ENCODE measurements at regions not wholly inside any gene's neighbourhood (a gene's known extent, or its start where the extent isn't known, plus 50 kb on each side); places are given as distances from the start of the nearest gene placed in this dataset.

- Histone ChIP-seq H3K4me3 (no peak overlapping the region), H4K20me1 (ENCODE audit: insufficient read depth, poor library complexity, severe bottlenecking) (no peaks in the 10 kb centered on the region), H3K79me2 (no peaks in the 10 kb centered on the region), H3K9me2 (replicated peaks; ENCODE audit: insufficient read depth) (no peaks in the 10 kb centered on the region), H3K9me3 (ENCODE audit: low read depth) (no peaks in the 10 kb centered on the region), H3K36me3 (replicated peaks; ENCODE audit: insufficient read depth, low read depth) (no peaks in the 10 kb centered on the region), H3K27ac (no peak overlapping the region), H3K4me1 (ENCODE audit: insufficient read depth) (peaks cover 4% of the 10 kb centered on the region), H2AFZ (no peak overlapping the region), H3K4me2 (no peak overlapping the region), H3K27me3 (no peaks in the 10 kb centered on the region)
- DNase-seq (ENCODE audit: low spot score) = no peak
- 63% methylated on average over 2 of the region's 2 CpGs for WGBS (ENCODE audit: low lambda C conversion rate, missing lambda C conversion rate)
- TF ChIP-seq EZH2 (IDR thresholded peaks at IDR 0.05; ENCODE audit: borderline replicate concordance) (no peak), CTCF (IDR thresholded peaks at IDR 0.05; ENCODE audit: poor library complexity) (no peak), EZH2phosphoT487 (IDR thresholded peaks at IDR 0.05; ENCODE audit: low read depth, severe bottlenecking, unreplicated experiment) (no peak)
Observed at GRCh38 chr4:41466249-41466648, 71.7 kb upstream of the LIMCH1 start.

GRCh38 chr4:41468122-41468521, 69.8 kb upstream of the LIMCH1 start:
- Histone ChIP-seq H3K27me3 (no peaks in the 10 kb centered on the region), H2AFZ (no peak overlapping the region), H3K36me3 (replicated peaks; ENCODE audit: insufficient read depth, low read depth) (no peaks in the 10 kb centered on the region), H3K27ac (no peak overlapping the region), H3K9me2 (replicated peaks; ENCODE audit: insufficient read depth) (no peaks in the 10 kb centered on the region), H3K4me3 (no peak overlapping the region), H3K9me3 (ENCODE audit: low read depth) (no peaks in the 10 kb centered on the region), H3K4me1 (ENCODE audit: insufficient read depth) (no peaks in the 10 kb centered on the region), H3K79me2 (no peaks in the 10 kb centered on the region), H3K4me2 (no peak overlapping the region), H4K20me1 (ENCODE audit: insufficient read depth, poor library complexity, severe bottlenecking) (no peaks in the 10 kb centered on the region)
- no peak for DNase-seq (ENCODE audit: low spot score)
- no CpG with 5 or more reads among the region's 1 CpG for WGBS (ENCODE audit: low lambda C conversion rate, missing lambda C conversion rate)
- no peak for TF ChIP-seq CTCF (IDR thresholded peaks at IDR 0.05; ENCODE audit: poor library complexity)
- TF ChIP-seq EZH2 (IDR thresholded peaks at IDR 0.05; ENCODE audit: borderline replicate concordance) = no peak
- no peak for TF ChIP-seq EZH2phosphoT487 (IDR thresholded peaks at IDR 0.05; ENCODE audit: low read depth, severe bottlenecking, unreplicated experiment)

GRCh38 chr4:41471126-41472071, 66.6 kb upstream of the LIMCH1 start:
- H3K4me1 ChIP-seq (ENCODE audit: insufficient read depth) = no peaks in the 10 kb centered on the region

More at GRCh38 chr4:41471126-41472071, 66.6 kb upstream of the LIMCH1 start:
- Histone ChIP-seq H4K20me1 (ENCODE audit: insufficient read depth, poor library complexity, severe bottlenecking) (no peaks in the 10 kb centered on the region), H3K36me3 (replicated peaks; ENCODE audit: insufficient read depth, low read depth) (no peaks in the 10 kb centered on the region), H3K9me2 (replicated peaks; ENCODE audit: insufficient read depth) (no peaks in the 10 kb centered on the region), H3K4me3 (no peak overlapping the region), H3K4me2 (no peak overlapping the region), H3K9me3 (ENCODE audit: low read depth) (no peaks in the 10 kb centered on the region), H3K27ac (no peak overlapping the region), H3K27me3 (no peaks in the 10 kb centered on the region), H3K79me2 (no peaks in the 10 kb centered on the region), H2AFZ (no peak overlapping the region)
- 92% methylated on average over 9 of the region's 9 CpGs for WGBS (ENCODE audit: low lambda C conversion rate, missing lambda C conversion rate)
- DNase-seq (ENCODE audit: low spot score) = no peak
- TF ChIP-seq CTCF (IDR thresholded peaks at IDR 0.05; ENCODE audit: poor library complexity) (no peak), EZH2 (IDR thresholded peaks at IDR 0.05; ENCODE audit: borderline replicate concordance) (no peak), EZH2phosphoT487 (IDR thresholded peaks at IDR 0.05; ENCODE audit: low read depth, severe bottlenecking, unreplicated experiment) (no peak)
